Ovary (tissue), 7 donors: ENCODE measurements at regions not wholly inside any gene's neighbourhood (a gene's known extent, or its start where the extent isn't known, plus 50 kb on each side); places are given as distances from the start of the nearest gene placed in this dataset.

Experiments used
- DNase-seq, 5 donors: peaks; one replicate each; pipeline ENCODE4 v3.0.0-alpha.2; 2019 to 2020
- H3K27ac ChIP-seq, 2 donors: fragments of 200-600 bp; one replicate each; pipeline versions ENCODE4 v1.5.1 to v1.8.0; 2019 to 2022
- H3K27me3 ChIP-seq: fragments of 200-600 bp; one replicate; pipeline ENCODE4 v1.8.0; 2022
- H3K36me3 ChIP-seq: fragments of 200-600 bp; sonication (generic); one replicate; pipeline ENCODE4 v1.5.1; 2019
- H3K4me1 ChIP-seq: one replicate; pipeline ENCODE4 v1.8.1; 2013; ENCODE audit warnings: mild to moderate bottlenecking, moderate library complexity; ENCODE audit not compliant: insufficient read depth
- H3K4me3 ChIP-seq: fragments of 200-600 bp; sonication (generic); one replicate; pipeline ENCODE4 v1.5.1; 2017
- H3K9me3 ChIP-seq, 2 donors: fragments of 200-600 bp in 1 of 2; sonication (generic) in 1 of 2; one replicate each; pipeline versions ENCODE4 v1.5.1 to v1.8.1; 2013 to 2019; ENCODE audit warnings: mild to moderate bottlenecking in 1 of 2, moderate library complexity in 1 of 2
- EP300 ChIP-seq: sonication (generic); formaldehyde crosslinking; IDR thresholded peaks from one replicate; pipeline ENCODE4 v1.6.1; 2017; ENCODE audit warnings: antibody characterized with exemption
- POLR2A ChIP-seq: fragments of 450-650 bp; IDR thresholded peaks from one replicate; pipeline ENCODE4 v1.6.1; 2017; ENCODE audit warnings: antibody characterized with exemption, mild to moderate bottlenecking, moderate library complexity
- WGBS, 3 donors: extraction: QIAGEN DNeasy Blood & Tissue Kit in 1 of 3; methylation state at CpG; one replicate each; pipeline versions ENCODE4 v1.1.5 to v1.1.7; 2013 to 2017; 5-methylcytosine and 5-hydroxymethylcytosine counted together
- intact Hi-C, 4 donors: fragments of 100-400 bp; cut with DNase I; formaldehyde crosslinking; loops; one replicate each; pipeline versions ENCODE4 v1.11.0 to v1.15.1; 2022 to 2023
- TF ChIP-seq, protein P1 (sequence below), 3 donors: fragments of 450-650 bp in 2 of 3; fragments of 200-600 bp in 1 of 3; IDR thresholded peaks; one replicate each; pipeline versions ENCODE4 v1.5.1 to v1.8.0; 2016 to 2022; ENCODE audit warnings: antibody characterized with exemption in 3 of 3, mild to moderate bottlenecking in 1 of 3
- donor health status: DM: no; HTN: no; CAD: no; lungs with moderate emphysema.
- donor health status: DM: no; HTN: no; CAD: no.
- donor health status: Bipolar disorder and iron deficiency.
- donor health status: DM: no; HTN: no; CAD: no.
- donor health status: DM: yes; HTN: yes; CAD: no.

DNA sequence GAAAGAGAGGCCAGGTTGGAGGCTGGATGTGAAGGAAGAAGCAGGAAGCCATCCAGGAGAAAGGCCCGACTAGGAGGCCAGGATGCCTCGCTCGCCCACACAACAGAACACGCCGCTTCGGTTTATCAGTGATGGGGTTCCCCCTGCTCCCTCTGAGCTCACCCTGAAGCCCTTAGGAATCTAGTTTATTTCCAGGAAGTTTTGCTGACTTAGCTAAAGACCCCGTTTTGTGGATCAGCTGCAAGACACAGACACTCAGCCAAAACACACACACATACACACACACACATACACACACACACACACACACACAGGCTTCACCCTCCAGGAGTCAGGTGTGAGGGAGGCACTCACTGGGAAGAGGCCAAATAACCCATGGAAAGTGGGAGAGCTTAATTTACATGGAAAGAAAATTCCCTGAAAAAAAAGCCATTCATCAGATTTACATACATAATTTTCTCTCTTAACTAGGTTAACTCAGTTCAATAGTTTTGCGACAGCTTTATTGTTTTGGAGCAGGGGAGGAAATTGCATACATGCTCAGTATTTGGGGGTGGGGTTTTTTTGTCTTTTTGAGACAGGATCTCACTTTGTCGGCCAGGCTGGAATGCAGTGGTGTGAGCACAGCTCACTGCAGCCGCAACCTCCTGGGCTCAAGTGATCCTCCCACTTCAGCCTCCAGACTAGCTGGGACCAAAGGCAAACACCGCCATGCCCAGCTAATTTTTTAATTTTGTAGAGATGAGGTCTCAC lies 92.7 kb upstream of the HAND1 start:
- H3K27ac ChIP-seq = no peak overlapping the region

DNA sequence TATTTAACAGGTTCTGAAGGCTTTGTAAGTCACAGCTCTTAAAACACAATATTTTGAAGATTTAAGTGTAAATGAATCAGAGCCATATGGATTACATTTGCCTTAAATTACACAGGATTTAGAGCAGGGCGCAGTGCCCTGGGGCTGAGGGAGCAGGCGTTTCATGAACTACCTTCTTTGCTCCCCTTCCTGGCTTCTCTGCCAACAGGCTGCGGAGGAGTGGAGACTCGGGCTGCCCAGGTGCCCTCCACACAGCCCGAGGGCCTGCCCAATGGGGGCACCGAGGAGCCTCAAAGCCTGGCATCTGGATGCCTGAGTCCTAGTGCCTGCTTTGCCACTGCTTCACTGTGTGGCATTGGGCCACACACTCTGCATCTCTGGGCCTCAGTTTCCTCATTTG lies 90.6 kb upstream of the HAND1 start:
- no peak overlapping the region for H3K4me3 ChIP-seq
- H3K9me3 ChIP-seq = no peaks in the 10 kb centered on the region
- intact Hi-C loops = no loop called here
- H3K4me1 ChIP-seq = no peaks in the 10 kb centered on the region
- WGBS, 3 donors = 56 to 69% (median 63%) methylated on average over 6 of the region's 6 CpGs
- TF ChIP-seq EP300 = no peak
- TF ChIP-seq, protein P1, sequence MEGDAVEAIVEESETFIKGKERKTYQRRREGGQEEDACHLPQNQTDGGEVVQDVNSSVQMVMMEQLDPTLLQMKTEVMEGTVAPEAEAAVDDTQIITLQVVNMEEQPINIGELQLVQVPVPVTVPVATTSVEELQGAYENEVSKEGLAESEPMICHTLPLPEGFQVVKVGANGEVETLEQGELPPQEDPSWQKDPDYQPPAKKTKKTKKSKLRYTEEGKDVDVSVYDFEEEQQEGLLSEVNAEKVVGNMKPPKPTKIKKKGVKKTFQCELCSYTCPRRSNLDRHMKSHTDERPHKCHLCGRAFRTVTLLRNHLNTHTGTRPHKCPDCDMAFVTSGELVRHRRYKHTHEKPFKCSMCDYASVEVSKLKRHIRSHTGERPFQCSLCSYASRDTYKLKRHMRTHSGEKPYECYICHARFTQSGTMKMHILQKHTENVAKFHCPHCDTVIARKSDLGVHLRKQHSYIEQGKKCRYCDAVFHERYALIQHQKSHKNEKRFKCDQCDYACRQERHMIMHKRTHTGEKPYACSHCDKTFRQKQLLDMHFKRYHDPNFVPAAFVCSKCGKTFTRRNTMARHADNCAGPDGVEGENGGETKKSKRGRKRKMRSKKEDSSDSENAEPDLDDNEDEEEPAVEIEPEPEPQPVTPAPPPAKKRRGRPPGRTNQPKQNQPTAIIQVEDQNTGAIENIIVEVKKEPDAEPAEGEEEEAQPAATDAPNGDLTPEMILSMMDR (IDR thresholded peaks at IDR 0.05) = no peak
- no peak for TF ChIP-seq POLR2A
- H3K27me3 ChIP-seq = no peaks in the 10 kb centered on the region
- DNase-seq = no peak
- H3K36me3 ChIP-seq = no peaks in the 10 kb centered on the region
- H3K27ac ChIP-seq = no peak overlapping the region

More for the DNA sequence above, 92.7 kb upstream of the HAND1 start:
- no peaks in the 10 kb centered on the region for H3K4me1 ChIP-seq
- no peaks in the 10 kb centered on the region for H3K36me3 ChIP-seq
- DNase-seq = no peak
- WGBS, 3 donors = 48 to 50% (median 48%) methylated on average over 11 of the region's 11 CpGs
- intact Hi-C loops = no loop called here
- no peak for TF ChIP-seq POLR2A
- no peaks in the 10 kb centered on the region for H3K27me3 ChIP-seq
- no peak overlapping the region for H3K4me3 ChIP-seq
- no peaks in the 10 kb centered on the region for H3K9me3 ChIP-seq

DNA sequence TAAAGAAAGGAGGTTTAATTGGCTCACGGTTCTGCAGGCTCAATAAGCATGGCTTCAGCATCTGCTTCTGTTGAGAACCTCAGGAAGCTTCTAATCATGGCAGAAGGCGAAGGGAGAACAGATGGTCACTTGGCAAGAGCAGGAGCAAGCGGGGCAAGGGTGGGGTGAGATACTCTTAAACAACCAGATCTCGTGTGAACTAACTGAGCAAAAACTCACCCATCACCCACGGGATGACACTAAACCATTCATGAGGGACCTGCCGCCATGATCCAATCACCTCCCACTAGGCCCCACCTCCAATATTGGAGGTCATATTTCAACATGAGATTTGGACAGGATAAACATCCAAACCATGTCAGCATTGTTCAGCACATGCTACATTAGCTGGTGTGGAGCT lies 89.1 kb upstream of the HAND1 start:
- intact Hi-C loops = no loop called here
- no peak for DNase-seq

DNA sequence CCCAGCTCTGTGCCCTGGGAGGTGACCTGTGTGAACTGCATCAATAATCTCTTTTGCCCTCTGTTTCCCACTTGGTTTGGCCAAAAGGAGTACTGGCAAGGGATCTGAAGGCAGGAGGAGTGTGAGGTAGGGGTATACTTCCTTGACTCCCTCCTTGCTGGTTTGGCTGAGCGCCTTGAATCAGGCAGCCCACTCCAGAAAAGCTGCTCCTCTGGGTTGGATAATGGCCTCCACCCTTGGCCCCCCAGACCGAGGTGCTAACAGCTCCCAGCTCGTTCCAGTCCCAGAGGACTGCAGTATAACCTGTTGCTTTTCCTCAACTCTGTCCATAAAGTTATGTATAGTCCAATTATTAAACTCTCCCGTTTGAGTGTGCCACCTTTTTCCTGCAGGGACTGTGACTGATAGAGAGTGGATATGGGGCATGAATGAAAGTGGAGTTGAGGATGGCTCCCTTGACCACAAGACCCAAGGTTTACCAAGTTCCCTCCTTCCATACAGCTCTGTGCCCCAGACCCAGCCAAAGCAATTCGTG lies 88.2 kb upstream of the HAND1 start:
- Histone ChIP-seq H3K27me3 (no peaks in the 10 kb centered on the region), H3K27ac (no peak overlapping the region), H3K9me3 (no peaks in the 10 kb centered on the region), H3K4me3 (no peak overlapping the region), H3K36me3 (no peaks in the 10 kb centered on the region), H3K4me1 (no peaks in the 10 kb centered on the region)
- TF ChIP-seq, protein P1 (IDR thresholded peaks at IDR 0.05) = no peak
- TF ChIP-seq POLR2A = no peak
- no peak for TF ChIP-seq EP300
- 62 to 70% (median 70%) methylated on average over 5 of the region's 5 CpGs for WGBS, 3 donors
- intact Hi-C loops = no loop called here
- no peak for DNase-seq

More for the DNA sequence above, 89.1 kb upstream of the HAND1 start:
- TF ChIP-seq, protein P1 (IDR thresholded peaks at IDR 0.05) = no peak
- TF ChIP-seq POLR2A (no peak), EP300 (no peak)
- WGBS, 3 donors = 65 to 81% (median 72%) methylated on average over 6 of the region's 6 CpGs
- H3K36me3 ChIP-seq = no peaks in the 10 kb centered on the region
- H3K4me3 ChIP-seq = no peak overlapping the region
- no peak overlapping the region for H3K27ac ChIP-seq
- no peaks in the 10 kb centered on the region for H3K27me3 ChIP-seq
- no peaks in the 10 kb centered on the region for H3K4me1 ChIP-seq
- H3K9me3 ChIP-seq = no peaks in the 10 kb centered on the region

- no peak overlapping the region for H3K27ac ChIP-seq
- intact Hi-C loops = no loop called here
- H3K27me3 ChIP-seq = no peaks in the 10 kb centered on the region
- no peak for DNase-seq
- H3K36me3 ChIP-seq = no peaks in the 10 kb centered on the region
- H3K4me3 ChIP-seq = no peak overlapping the region
- TF ChIP-seq POLR2A = no peak
- no peak for TF ChIP-seq EP300
- TF ChIP-seq, protein P1 (IDR thresholded peaks at IDR 0.05) = no peak
- WGBS, 3 donors = 89 to 96% (median 95%) methylated on average over 5 of the region's 5 CpGs
- no peaks in the 10 kb centered on the region for H3K4me1 ChIP-seq
- no peaks in the 10 kb centered on the region for H3K9me3 ChIP-seq
Measured at GRCh38 chr5:154565123-154565522, 87.1 kb upstream of the HAND1 start.
